Glutamatergic neuron (in vitro differentiated cells): ENCODE measurements at regions not wholly inside any gene's neighbourhood (a gene's known extent, or its start where the extent isn't known, plus 50 kb on each side); places are given as distances from the start of the nearest gene placed in this dataset.
"Not testable (repeated sequence)": the region's sequence is repeated elsewhere in the genome, so short reads cannot be mapped to it uniquely, and the experiment has no call there.

Experiments
- DNase-seq: peaks from one replicate; pipeline ENCODE4 v3.0.0; 2022
- H3K27ac Mint-ChIP-seq: one replicate; pipeline ENCODE4 v1.8.0; 2020; ENCODE audit warnings: mild to moderate bottlenecking, mixed read lengths, inconsistent platforms; ENCODE audit not compliant: unreplicated experiment
- H3K27me3 Mint-ChIP-seq: one replicate; pipeline ENCODE4 v1.8.0; 2020; ENCODE audit warnings: mild to moderate bottlenecking, moderate library complexity, mixed read lengths, inconsistent platforms; ENCODE audit not compliant: unreplicated experiment
- H3K36me3 Mint-ChIP-seq: one replicate; pipeline ENCODE4 v1.8.0; 2020; ENCODE audit warnings: mild to moderate bottlenecking, mixed read lengths, inconsistent platforms; ENCODE audit not compliant: unreplicated experiment
- H3K4me1 Mint-ChIP-seq: one replicate; pipeline ENCODE4 v1.8.0; 2020; ENCODE audit warnings: mild to moderate bottlenecking, low read depth, mixed read lengths, inconsistent platforms; ENCODE audit not compliant: unreplicated experiment
- H3K4me3 Mint-ChIP-seq: one replicate; pipeline ENCODE4 v1.8.0; 2020; ENCODE audit warnings: mild to moderate bottlenecking, mixed read lengths, inconsistent platforms; ENCODE audit not compliant: unreplicated experiment
- H3K9me3 Mint-ChIP-seq: one replicate; pipeline ENCODE4 v1.8.0; 2020; ENCODE audit warnings: mild to moderate bottlenecking, moderate library complexity, mixed read lengths, inconsistent platforms; ENCODE audit not compliant: unreplicated experiment
- CTCF ChIP-seq: fragments of 200-600 bp; sonication (generic); IDR thresholded peaks from one replicate; pipeline ENCODE4 v1.5.0; 2021; ENCODE audit not compliant: partially characterized antibody, unreplicated experiment

- H3K27ac Mint-ChIP-seq, result no peak overlapping the region
- H3K4me3 Mint-ChIP-seq, result no peak overlapping the region
- DNase-seq, result no peak
- no peaks in the 10 kb centered on the region for H3K36me3 Mint-ChIP-seq
- no peaks in the 10 kb centered on the region for H3K4me1 Mint-ChIP-seq
- TF ChIP-seq CTCF, result no peak
- H3K27me3 Mint-ChIP-seq, result no peaks in the 10 kb centered on the region
- no peaks in the 10 kb centered on the region for H3K9me3 Mint-ChIP-seq
Measured at GRCh38 chr6:137811121-137811915, 55.7 kb upstream of the TNFAIP3 start.

GRCh38 chr6:137811916-137812553, 55.0 kb upstream of the TNFAIP3 start:
- DNase-seq, result no peak
- Mint-ChIP-seq H3K4me1 (no peaks in the 10 kb centered on the region), H3K36me3 (no peaks in the 10 kb centered on the region), H3K27me3 (no peaks in the 10 kb centered on the region), H3K4me3 (no peak overlapping the region), H3K27ac (no peak overlapping the region), H3K9me3 (no peaks in the 10 kb centered on the region)
- TF ChIP-seq CTCF, result no peak

- H3K27ac Mint-ChIP-seq, result no peak overlapping the region
- no peaks in the 10 kb centered on the region for H3K27me3 Mint-ChIP-seq
- H3K36me3 Mint-ChIP-seq, result no peaks in the 10 kb centered on the region
- no peak for DNase-seq
- H3K9me3 Mint-ChIP-seq, result no peaks in the 10 kb centered on the region
- no peak overlapping the region for H3K4me3 Mint-ChIP-seq
- TF ChIP-seq CTCF, result no peak
- H3K4me1 Mint-ChIP-seq, result no peaks in the 10 kb centered on the region
Measured at GRCh38 chr6:137813308-137813970, 53.6 kb upstream of the TNFAIP3 start.

- H3K36me3 Mint-ChIP-seq, H3K4me3 Mint-ChIP-seq, H3K9me3 Mint-ChIP-seq, H3K27ac Mint-ChIP-seq, H3K4me1 Mint-ChIP-seq, DNase-seq, H3K27me3 Mint-ChIP-seq: not testable (repeated sequence)
Measured at GRCh38 chr6:137814030-137814429, 53.0 kb upstream of the TNFAIP3 start.

GRCh38 chr6:137815692-137816091, 51.4 kb upstream of the TNFAIP3 start:
- no peaks in the 10 kb centered on the region for H3K36me3 Mint-ChIP-seq
- H3K9me3 Mint-ChIP-seq, result no peaks in the 10 kb centered on the region

More at GRCh38 chr6:137815692-137816091, 51.4 kb upstream of the TNFAIP3 start:
- no peaks in the 10 kb centered on the region for H3K27me3 Mint-ChIP-seq
- TF ChIP-seq CTCF, result no peak
- H3K4me3 Mint-ChIP-seq, result no peak overlapping the region
- H3K4me1 Mint-ChIP-seq, result no peaks in the 10 kb centered on the region
- no peak overlapping the region for H3K27ac Mint-ChIP-seq
- DNase-seq, result no peak
